ENCODE measurements at regions not wholly inside any gene's neighbourhood (a gene's known extent, or its start where the extent isn't known, plus 50 kb on each side); places are given as distances from the start of the nearest gene placed in this dataset.

GRCh38 chr3:94423578-94423977 is 360.7 kb downstream of the NSUN3 start:
- H3K9me3 ChIP-seq (ENCODE audit: low read length) = no peaks in the 10 kb centered on the region; the same call in 1 of the 2 replicates
- H3K36me3 ChIP-seq (ENCODE audit: insufficient read depth, low read length) = no peaks in the 10 kb centered on the region
- H3K4me1 ChIP-seq (ENCODE audit: low read length) = no peaks in the 10 kb centered on the region
- H4K20me1 ChIP-seq (ENCODE audit: insufficient read depth, low read depth, low read length) = no peaks in the 10 kb centered on the region
- no peak overlapping the region for H3K9ac ChIP-seq (ENCODE audit: low read length)
- no peaks in the 10 kb centered on the region for H3K79me2 ChIP-seq (ENCODE audit: low read length)
- H3K4me3 ChIP-seq (ENCODE audit: low read length) = no peak overlapping the region
- no peak overlapping the region for H3K27ac ChIP-seq (ENCODE audit: low read length)
- H3K9me2 ChIP-seq (replicated peaks; ENCODE audit: insufficient read depth, low read length) = no peaks in the 10 kb centered on the region
- DNase-seq = no peak
- no peak overlapping the region for H2AFZ ChIP-seq (ENCODE audit: low read length)
- no peaks in the 10 kb centered on the region for H3K27me3 ChIP-seq (ENCODE audit: low read length)
- H3K4me2 ChIP-seq (ENCODE audit: low read depth, low read length, poor library complexity, severe bottlenecking) = no peak overlapping the region

- H3K36me3 ChIP-seq (ENCODE audit: insufficient read depth, low read length) = no peaks in the 10 kb centered on the region
- no peaks in the 10 kb centered on the region for H3K27me3 ChIP-seq (ENCODE audit: low read length)
- H2AFZ ChIP-seq (ENCODE audit: low read length) = no peak overlapping the region
- H3K4me1 ChIP-seq (ENCODE audit: low read length) = no peaks in the 10 kb centered on the region
- DNase-seq = no peak
- H4K20me1 ChIP-seq (ENCODE audit: insufficient read depth, low read depth, low read length) = no peaks in the 10 kb centered on the region
- H3K9ac ChIP-seq (ENCODE audit: low read length) = no peak overlapping the region
- H3K9me3 ChIP-seq (ENCODE audit: low read length) = no peaks in the 10 kb centered on the region; the same call in 1 of the 2 replicates
- H3K4me2 ChIP-seq (ENCODE audit: low read depth, low read length, poor library complexity, severe bottlenecking) = no peak overlapping the region
- no peaks in the 10 kb centered on the region for H3K79me2 ChIP-seq (ENCODE audit: low read length)
- no peaks in the 10 kb centered on the region for H3K9me2 ChIP-seq (replicated peaks; ENCODE audit: insufficient read depth, low read length)
- no peak overlapping the region for H3K27ac ChIP-seq (ENCODE audit: low read length)
- H3K4me3 ChIP-seq (ENCODE audit: low read length) = no peak overlapping the region
Observed at GRCh38 chr3:94429517-94429916, 366.7 kb downstream of the NSUN3 start.

GRCh38 chr3:94431876-94432570 is 369.2 kb downstream of the NSUN3 start:
- no peak overlapping the region for H2AFZ ChIP-seq (ENCODE audit: low read length)

GRCh38 chr3:94433811-94434210 is 370.9 kb downstream of the NSUN3 start:
- Histone ChIP-seq H3K9ac (ENCODE audit: low read length) (no peak overlapping the region), H3K27me3 (ENCODE audit: low read length) (no peaks in the 10 kb centered on the region), H3K9me3 (ENCODE audit: low read length) (no peaks in the 10 kb centered on the region), H2AFZ (ENCODE audit: low read length) (no peak overlapping the region), H3K4me3 (ENCODE audit: low read length) (no peak overlapping the region), H3K79me2 (ENCODE audit: low read length) (no peaks in the 10 kb centered on the region), H3K36me3 (ENCODE audit: insufficient read depth, low read length) (no peaks in the 10 kb centered on the region), H4K20me1 (ENCODE audit: insufficient read depth, low read depth, low read length) (no peaks in the 10 kb centered on the region), H3K27ac (ENCODE audit: low read length) (no peak overlapping the region), H3K9me2 (replicated peaks; ENCODE audit: insufficient read depth, low read length) (no peaks in the 10 kb centered on the region), H3K4me2 (ENCODE audit: low read depth, low read length, poor library complexity, severe bottlenecking) (no peak overlapping the region), H3K4me1 (ENCODE audit: low read length) (no peaks in the 10 kb centered on the region)
- DNase-seq = no peak

More at GRCh38 chr3:94431876-94432570, 369.2 kb downstream of the NSUN3 start:
- no peaks in the 10 kb centered on the region for H4K20me1 ChIP-seq (ENCODE audit: insufficient read depth, low read depth, low read length)
- H3K4me1 ChIP-seq (ENCODE audit: low read length) = no peaks in the 10 kb centered on the region
- no peak overlapping the region for H3K27ac ChIP-seq (ENCODE audit: low read length)
- H3K9me2 ChIP-seq (replicated peaks; ENCODE audit: insufficient read depth, low read length) = no peaks in the 10 kb centered on the region
- no peak for DNase-seq
- H3K36me3 ChIP-seq (ENCODE audit: insufficient read depth, low read length) = no peaks in the 10 kb centered on the region
- no peak overlapping the region for H3K4me3 ChIP-seq (ENCODE audit: low read length)
- H3K27me3 ChIP-seq (ENCODE audit: low read length) = no peaks in the 10 kb centered on the region
- no peak overlapping the region for H3K4me2 ChIP-seq (ENCODE audit: low read depth, low read length, poor library complexity, severe bottlenecking)
- H3K9me3 ChIP-seq (ENCODE audit: low read length) = no peaks in the 10 kb centered on the region; the same call in 1 of the 2 replicates
- H3K9ac ChIP-seq (ENCODE audit: low read length) = no peak overlapping the region
- H3K79me2 ChIP-seq (ENCODE audit: low read length) = no peaks in the 10 kb centered on the region

- H3K4me3 ChIP-seq (ENCODE audit: low read length) = no peak overlapping the region
- no peaks in the 10 kb centered on the region for H3K79me2 ChIP-seq (ENCODE audit: low read length)
Observed at GRCh38 chr3:94440767-94441493, 378.1 kb downstream of the NSUN3 start.

GRCh38 chr3:94441494-94441847 is 378.6 kb downstream of the NSUN3 start:
- H3K79me2 ChIP-seq (ENCODE audit: low read length) = no peaks in the 10 kb centered on the region
- no peaks in the 10 kb centered on the region for H4K20me1 ChIP-seq (ENCODE audit: insufficient read depth, low read depth, low read length)
- no peak overlapping the region for H2AFZ ChIP-seq (ENCODE audit: low read length)
- H3K4me3 ChIP-seq (ENCODE audit: low read length) = no peak overlapping the region
- H3K4me1 ChIP-seq (ENCODE audit: low read length) = no peaks in the 10 kb centered on the region
- H3K27ac ChIP-seq (ENCODE audit: low read length) = no peak overlapping the region
- no peak overlapping the region for H3K4me2 ChIP-seq (ENCODE audit: low read depth, low read length, poor library complexity, severe bottlenecking)
- no peaks in the 10 kb centered on the region for H3K9me3 ChIP-seq (ENCODE audit: low read length)
- no peaks in the 10 kb centered on the region for H3K36me3 ChIP-seq (ENCODE audit: insufficient read depth, low read length)
- no peak for DNase-seq
- H3K27me3 ChIP-seq (ENCODE audit: low read length) = no peaks in the 10 kb centered on the region
- no peak overlapping the region for H3K9ac ChIP-seq (ENCODE audit: low read length)
- H3K9me2 ChIP-seq (replicated peaks; ENCODE audit: insufficient read depth, low read length) = no peaks in the 10 kb centered on the region

More at GRCh38 chr3:94440767-94441493, 378.1 kb downstream of the NSUN3 start:
- H2AFZ ChIP-seq (ENCODE audit: low read length) = no peak overlapping the region
- no peaks in the 10 kb centered on the region for H4K20me1 ChIP-seq (ENCODE audit: insufficient read depth, low read depth, low read length)
- H3K27me3 ChIP-seq (ENCODE audit: low read length) = no peaks in the 10 kb centered on the region
- no peaks in the 10 kb centered on the region for H3K4me1 ChIP-seq (ENCODE audit: low read length)
- H3K9me2 ChIP-seq (replicated peaks; ENCODE audit: insufficient read depth, low read length) = no peaks in the 10 kb centered on the region
- no peak overlapping the region for H3K4me2 ChIP-seq (ENCODE audit: low read depth, low read length, poor library complexity, severe bottlenecking)
- no peak overlapping the region for H3K27ac ChIP-seq (ENCODE audit: low read length)
- no peak overlapping the region for H3K9ac ChIP-seq (ENCODE audit: low read length)
- no peaks in the 10 kb centered on the region for H3K36me3 ChIP-seq (ENCODE audit: insufficient read depth, low read length)
- H3K9me3 ChIP-seq (ENCODE audit: low read length) = no peaks in the 10 kb centered on the region
- DNase-seq = no peak

DNA sequence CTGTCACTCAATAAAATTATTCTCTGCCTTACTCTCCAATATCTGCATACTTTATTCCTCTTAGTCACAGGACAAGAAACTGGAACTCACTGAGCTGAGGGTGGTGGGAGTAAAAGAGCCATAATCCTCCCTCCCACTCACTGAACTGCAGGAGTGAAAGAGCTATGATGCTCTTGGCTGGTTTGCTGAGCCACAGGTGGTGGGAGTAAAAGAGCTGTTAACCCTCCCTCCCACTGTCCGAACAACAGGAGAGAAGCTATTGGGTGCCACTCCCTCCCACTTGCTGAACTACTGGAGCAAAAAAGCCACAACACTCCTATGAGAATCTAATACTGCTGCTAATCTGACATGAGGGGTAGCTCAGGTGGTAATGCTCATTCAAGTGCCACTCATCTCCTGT is 391.0 kb downstream of the NSUN3 start:
- no peaks in the 10 kb centered on the region for H3K4me1 ChIP-seq (ENCODE audit: low read length)
- no peak overlapping the region for H2AFZ ChIP-seq (ENCODE audit: low read length)
- no peak overlapping the region for H3K9ac ChIP-seq (ENCODE audit: low read length)
- DNase-seq = no peak
- H3K27ac ChIP-seq (ENCODE audit: low read length) = no peak overlapping the region
- H3K9me3 ChIP-seq (ENCODE audit: low read length) = no peaks in the 10 kb centered on the region
- no peaks in the 10 kb centered on the region for H3K9me2 ChIP-seq (replicated peaks; ENCODE audit: insufficient read depth, low read length)
- no peaks in the 10 kb centered on the region for H3K36me3 ChIP-seq (ENCODE audit: insufficient read depth, low read length)
- H3K79me2 ChIP-seq (ENCODE audit: low read length) = no peaks in the 10 kb centered on the region
- no peaks in the 10 kb centered on the region for H4K20me1 ChIP-seq (ENCODE audit: insufficient read depth, low read depth, low read length)
- H3K4me3 ChIP-seq (ENCODE audit: low read length) = no peak overlapping the region
- no peak overlapping the region for H3K4me2 ChIP-seq (ENCODE audit: low read depth, low read length, poor library complexity, severe bottlenecking)
- no peaks in the 10 kb centered on the region for H3K27me3 ChIP-seq (ENCODE audit: low read length)

DNA sequence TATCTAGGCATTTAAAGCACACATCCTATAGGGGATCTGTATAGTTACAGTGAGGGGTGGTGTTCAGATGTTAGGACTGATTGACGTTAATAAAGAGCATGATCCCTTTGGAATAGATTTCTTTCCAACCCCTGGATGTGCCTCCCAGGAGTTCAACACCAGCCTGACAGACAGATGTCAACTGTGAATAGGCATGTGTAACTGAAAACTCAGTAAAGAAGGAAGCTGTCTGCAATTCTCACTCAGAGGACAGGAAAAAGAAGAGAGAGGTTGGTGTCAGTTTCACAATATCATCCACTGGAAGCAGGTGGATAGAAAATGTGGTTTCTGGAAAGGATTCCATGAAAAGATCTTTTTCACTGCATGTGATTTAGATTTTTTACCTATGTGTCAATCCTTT is 396.3 kb downstream of the NSUN3 start:
- Histone ChIP-seq H3K36me3 (ENCODE audit: insufficient read depth, low read length) (no peaks in the 10 kb centered on the region), H3K4me1 (ENCODE audit: low read length) (no peaks in the 10 kb centered on the region), H3K27ac (ENCODE audit: low read length) (no peak overlapping the region), H3K9ac (ENCODE audit: low read length) (no peak overlapping the region), H3K27me3 (ENCODE audit: low read length) (no peaks in the 10 kb centered on the region), H3K4me2 (ENCODE audit: low read depth, low read length, poor library complexity, severe bottlenecking) (no peak overlapping the region), H3K79me2 (ENCODE audit: low read length) (no peaks in the 10 kb centered on the region), H3K4me3 (ENCODE audit: low read length) (no peak overlapping the region), H3K9me3 (ENCODE audit: low read length) (no peaks in the 10 kb centered on the region), H3K9me2 (replicated peaks; ENCODE audit: insufficient read depth, low read length) (no peaks in the 10 kb centered on the region), H4K20me1 (ENCODE audit: insufficient read depth, low read depth, low read length) (no peaks in the 10 kb centered on the region), H2AFZ (ENCODE audit: low read length) (no peak overlapping the region)
- DNase-seq = no peak

Data from Karpas-422 (cell line).